H1 (cell line): ENCODE measurements at regions not wholly inside any gene's neighbourhood (a gene's known extent, or its start where the extent isn't known, plus 50 kb on each side); places are given as distances from the start of the nearest gene placed in this dataset.

Source experiments
- ASH2L ChIP-seq: fragments of 200-600, 300-600 bp; sonication (generic); IDR thresholded peaks from one replicate; pipeline ENCODE4 v1.7.1; 2017; ENCODE audit warnings: low read length
- CBX5 ChIP-seq: fragments of 300-800, 300-1000 bp; sonication (generic); IDR thresholded peaks from 2 replicates; pipeline ENCODE4 v1.7.1; 2016; ENCODE audit warnings: antibody characterized with exemption, low read length, low read depth
- CEBPB ChIP-seq: IDR thresholded peaks from 2 replicates; pipeline ENCODE4 v1.6.1; 2012; ENCODE audit warnings: low read depth, low read length
- CHD7 ChIP-seq: fragments of 300-600 bp; sonication (generic); IDR thresholded peaks from 2 replicates; pipeline ENCODE4 v1.7.1; 2012; ENCODE audit warnings: low read length, moderate library complexity, mild to moderate bottlenecking, inconsistent platforms; ENCODE audit not compliant: insufficient replicate concordance
- E2F6 ChIP-seq: IDR thresholded peaks from 2 replicates; pipeline ENCODE4 v1.6.1; 2012; ENCODE audit warnings: inconsistent platforms
- GTF2F1 ChIP-seq: IDR thresholded peaks from 2 replicates; pipeline ENCODE4 v1.6.1; 2012; ENCODE audit warnings: low read depth, low read length, improper control_type of control experiment, borderline replicate concordance
- POLR2A ChIP-seq, 2 experiments: IDR thresholded peaks; 1 replicate in 1 of 2; 2 replicates in 1 of 2; pipeline ENCODE4 v1.6.1; 2011; ENCODE audit warnings: low read depth in 2 of 2, low read length in 2 of 2, mild to moderate bottlenecking in 2 of 2; ENCODE audit errors: control extremely low read depth in 1 of 2
- RFX5 ChIP-seq: IDR thresholded peaks from 2 replicates; pipeline ENCODE4 v1.6.1; 2011; ENCODE audit warnings: low read depth, low read length, improper control_type of control experiment, borderline replicate concordance
- RNF2 ChIP-seq: fragments of 200-900, 300-1000 bp; sonication (generic); IDR thresholded peaks from 2 replicates; pipeline ENCODE4 v1.7.1; 2016; ENCODE audit warnings: borderline replicate concordance, low read depth, mild to moderate bottlenecking, antibody characterized with exemption, low read length; ENCODE audit not compliant: poor library complexity, severe bottlenecking; ENCODE audit errors: missing control alignments
- SP1 ChIP-seq: IDR thresholded peaks from 2 replicates; pipeline ENCODE4 v1.6.1; 2011; ENCODE audit warnings: low read depth, low read length
- SP2 ChIP-seq: IDR thresholded peaks from 2 replicates; pipeline ENCODE4 v1.6.1; 2012; ENCODE audit warnings: mild to moderate bottlenecking, low read length, inconsistent platforms
- SRF ChIP-seq: IDR thresholded peaks from 2 replicates; pipeline ENCODE4 v1.6.1; 2011; ENCODE audit warnings: mild to moderate bottlenecking, low read depth, low read length, moderate library complexity
- TAF1 ChIP-seq: IDR thresholded peaks from 2 replicates; pipeline ENCODE4 v1.6.1; 2011; ENCODE audit warnings: mild to moderate bottlenecking, low read depth, low read length

- TF ChIP-seq CHD7 (no peak), E2F6 (no peak), SP2 (no peak), CBX5 (no peak), SP1 (no peak), CEBPB (no peak), SRF (no peak), RNF2 (no peak), TAF1 (no peak), RFX5 (no peak), ASH2L (no peak), GTF2F1 (no peak), POLR2A (IDR thresholded peaks at IDR 0.05; ENCODE audit: control extremely low read depth in 1 of 2, low read depth in 2 of 2, low read length in 2 of 2) (no peak)
Observed at GRCh38 chr5:113809626-113810025, 296.1 kb downstream of the YTHDC2 start (continued).
